ENCODE measurements at regions not wholly inside any gene's neighbourhood (a gene's known extent, or its start where the extent isn't known, plus 50 kb on each side); places are given as distances from the start of the nearest gene placed in this dataset.
"Not testable (repeated sequence)": the region's sequence is repeated elsewhere in the genome, so short reads cannot be mapped to it uniquely, and the experiment has no call there.

DNA sequence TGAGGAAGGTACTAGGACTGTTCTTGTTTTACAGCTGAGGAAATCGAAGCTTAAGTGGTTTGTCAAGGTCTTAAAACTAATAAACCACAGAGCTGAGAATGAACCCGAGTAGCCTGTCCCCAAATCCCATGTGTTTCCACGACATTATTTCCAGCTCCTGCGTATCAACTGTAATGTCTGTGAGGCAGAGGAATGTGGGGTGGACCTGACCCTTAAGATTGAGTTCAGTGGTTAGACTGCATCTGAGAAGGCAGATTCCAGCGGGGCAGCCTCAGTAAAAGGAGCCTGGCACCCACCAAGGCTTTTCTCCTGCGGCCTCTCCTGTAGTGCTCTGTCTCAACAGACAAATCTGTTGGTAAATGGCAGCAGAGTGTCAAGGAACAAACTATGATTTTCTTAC, 81.9 kb upstream of the TMEM178A start:
- no peak for DNase-seq

DNA sequence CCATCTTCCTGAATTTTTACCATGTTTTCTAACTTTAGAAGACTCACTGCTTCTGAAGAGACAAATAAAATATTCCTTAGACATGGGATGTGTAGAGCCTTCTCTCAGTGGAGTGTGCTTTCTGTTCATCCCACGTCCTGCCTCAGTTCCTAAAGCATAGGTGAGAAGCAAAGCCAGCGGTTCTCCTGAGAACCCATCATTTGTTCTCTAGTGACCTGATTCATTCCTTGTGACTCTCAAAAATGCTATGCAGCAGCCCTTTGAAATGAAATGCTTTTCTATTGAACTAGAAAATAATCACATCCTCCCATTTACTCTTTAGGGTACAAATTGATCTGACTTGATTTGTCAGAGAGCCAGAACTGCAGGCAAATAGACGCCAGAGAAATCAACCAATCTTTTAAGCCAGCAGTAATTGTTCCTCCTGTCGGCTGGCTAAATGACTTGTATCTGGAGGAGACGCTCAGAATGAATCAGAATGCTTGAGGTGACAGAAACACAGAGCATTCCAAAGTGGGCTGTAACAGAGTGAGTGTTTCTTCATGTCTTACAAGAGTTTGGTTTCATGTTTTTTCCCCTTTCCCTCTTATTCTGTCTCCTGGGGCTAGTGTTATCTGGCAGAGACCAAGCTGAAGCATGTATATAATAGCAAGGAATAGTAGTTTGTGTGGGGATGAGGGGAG, 81.3 kb upstream of the TMEM178A start:
- DNase-seq, result peak; percentile 10

DNA sequence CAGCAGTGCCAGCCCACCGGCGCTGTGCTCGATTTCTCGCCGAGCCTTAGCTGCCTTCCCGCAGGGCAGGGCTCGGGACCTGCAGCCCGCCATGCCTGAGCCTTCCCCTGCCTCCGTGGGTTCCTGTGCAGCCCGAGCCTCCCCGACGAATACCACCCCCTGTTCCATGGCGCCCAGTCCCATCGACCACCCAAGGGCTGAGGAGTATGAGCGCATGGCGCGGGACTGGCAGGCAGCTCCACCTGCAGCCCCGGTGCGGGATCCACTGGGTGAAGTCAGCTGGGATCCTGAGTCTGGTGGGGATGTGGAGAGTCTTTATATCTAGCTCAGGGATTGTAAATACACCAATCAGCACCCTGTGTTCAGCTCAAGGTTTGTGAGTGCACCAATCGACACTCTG, 80.2 kb upstream of the TMEM178A start:
- DNase-seq, result not testable (repeated sequence)

DNA sequence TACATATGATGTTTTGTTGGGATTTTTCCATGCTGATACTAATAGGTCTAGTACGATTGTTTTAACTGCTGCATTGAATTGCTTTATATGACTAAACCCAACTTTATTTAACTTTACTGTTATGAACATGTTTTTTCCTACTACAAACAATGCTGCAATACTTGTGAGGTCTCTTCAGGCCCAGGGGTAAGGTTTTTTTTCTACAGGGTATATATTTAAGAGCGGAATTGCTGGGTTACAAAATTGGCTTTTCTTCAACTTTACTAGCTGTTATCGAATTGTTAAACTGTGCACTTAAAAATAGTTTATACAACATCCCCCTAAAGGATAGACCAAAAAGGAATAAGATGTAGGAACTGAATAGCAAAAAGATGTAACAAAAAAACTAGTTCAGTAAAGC, 78.5 kb upstream of the TMEM178A start:
- no peak for DNase-seq

DNA sequence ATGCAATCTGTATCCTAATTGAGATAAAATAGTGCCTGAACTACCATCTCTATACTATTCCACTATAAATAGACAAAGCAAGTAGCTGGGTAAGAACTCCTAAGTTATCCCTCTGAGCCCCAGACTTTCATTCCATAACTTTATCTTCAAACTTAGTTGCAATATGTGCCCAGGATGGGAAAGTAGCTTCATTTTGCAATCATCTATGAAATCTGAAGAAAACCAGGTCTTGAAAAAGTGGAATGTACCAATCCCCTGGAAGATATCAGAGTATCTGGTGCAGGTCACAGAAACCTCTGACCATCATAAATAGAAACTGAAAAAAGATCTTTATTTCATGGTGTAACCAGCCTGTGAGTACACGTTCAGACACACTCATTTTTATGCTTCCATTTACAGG, 78.1 kb upstream of the TMEM178A start:
- DNase-seq, result no peak

DNA sequence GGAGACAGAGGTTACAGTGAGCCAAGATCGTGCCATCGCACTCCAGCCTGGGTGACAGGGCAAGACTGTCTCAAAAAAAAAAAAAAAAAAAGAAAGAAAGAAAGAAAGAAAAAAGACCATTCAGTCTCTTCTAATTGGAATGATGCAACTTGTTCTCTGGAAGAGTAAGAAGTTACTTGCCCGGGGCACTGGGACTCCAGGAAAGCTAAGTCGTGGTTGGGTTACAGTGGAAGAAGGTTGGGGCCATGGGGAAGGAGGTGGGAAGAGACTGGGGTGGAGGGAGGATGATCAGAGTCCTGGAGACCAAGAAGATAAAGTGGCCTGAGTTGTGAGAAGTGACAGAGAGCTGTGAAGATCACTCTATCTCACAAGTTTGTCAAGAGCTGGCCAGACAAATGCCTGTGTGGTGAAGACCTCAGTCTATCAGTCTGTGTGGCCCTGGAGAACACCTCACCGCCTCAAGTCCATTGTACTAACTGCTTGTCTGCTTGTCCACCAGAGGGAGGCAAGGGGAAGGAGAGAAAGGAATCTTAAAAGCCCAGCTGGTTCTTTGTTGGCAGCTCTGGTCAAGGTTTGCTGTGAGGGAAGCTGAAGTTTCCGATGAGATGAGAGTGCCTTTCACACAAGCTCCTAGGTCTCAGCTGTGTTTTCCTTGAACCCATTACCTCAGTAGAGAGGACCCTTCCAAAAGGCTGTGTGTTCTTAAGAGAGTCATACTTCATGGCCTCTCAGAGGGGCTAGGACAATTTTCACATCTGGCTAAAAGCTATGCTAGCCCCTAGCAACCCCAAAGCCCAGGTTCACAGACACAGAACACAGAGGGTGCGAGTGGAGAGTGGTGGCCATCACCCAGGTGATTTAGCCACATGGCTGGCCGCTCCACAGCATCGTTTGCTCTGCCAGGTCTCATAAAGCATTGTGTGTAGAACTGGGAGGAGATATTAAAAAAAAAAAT, 72.0 kb upstream of the TMEM178A start:
- peak; percentile 83 for DNase-seq

DNA sequence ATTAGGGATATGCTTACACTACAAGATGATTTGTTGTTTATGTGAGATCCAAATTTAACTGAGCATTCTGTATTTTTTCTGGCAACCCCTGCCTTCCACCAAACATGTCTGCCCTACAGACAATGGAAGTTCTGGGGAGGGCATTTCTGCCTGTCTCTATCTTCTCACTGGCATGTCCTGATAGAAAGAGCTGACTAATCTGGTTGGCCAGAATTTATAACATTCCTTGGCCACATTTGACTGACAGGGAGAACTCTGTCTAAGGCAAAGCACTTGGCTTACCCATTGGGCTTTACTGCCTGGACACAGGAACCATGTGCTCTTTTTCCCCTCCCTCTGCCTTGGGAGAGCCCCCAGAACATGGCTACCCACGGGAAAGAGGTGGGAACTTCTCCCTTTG, 70.6 kb upstream of the TMEM178A start:
- DNase-seq, result no peak

DNA sequence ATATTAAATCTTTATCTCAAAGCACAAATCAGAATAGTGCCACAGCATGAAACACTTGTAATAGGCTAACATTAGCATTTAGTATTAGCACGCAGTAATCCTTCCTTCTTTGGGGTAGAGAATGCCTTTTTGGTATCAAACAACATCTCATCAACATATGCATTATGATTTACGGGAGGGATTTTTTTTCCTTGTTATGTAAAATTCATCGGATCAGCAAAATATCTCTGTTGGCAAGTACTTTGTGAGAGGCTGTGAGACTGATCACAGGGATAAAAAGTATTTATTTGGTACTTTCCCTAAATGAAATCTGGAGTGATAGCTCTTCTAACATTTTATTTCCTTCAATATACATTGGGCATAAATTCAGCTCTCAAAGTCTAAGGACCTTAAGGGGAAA, 68.4 kb upstream of the TMEM178A start:
- no peak for DNase-seq

DNA sequence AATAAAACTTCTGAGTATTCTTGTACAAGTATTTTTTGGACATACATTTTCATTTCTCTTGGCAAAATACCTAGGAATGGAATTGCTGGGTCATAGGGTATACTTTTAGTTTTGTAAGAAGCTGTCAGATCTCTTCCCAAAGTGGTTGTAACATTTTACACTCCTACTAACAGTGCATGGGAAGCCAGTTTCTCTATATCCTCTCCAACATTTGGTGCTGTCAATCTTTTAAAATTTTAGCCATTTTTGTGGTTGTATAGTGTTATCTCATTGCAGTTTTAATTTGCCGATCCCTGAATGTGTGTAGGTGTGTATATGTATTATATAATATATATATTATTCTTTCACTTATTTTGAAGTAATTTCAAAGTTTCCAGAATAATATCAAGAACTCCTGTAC, 63.1 kb upstream of the TMEM178A start:
- no peak for DNase-seq

DNA sequence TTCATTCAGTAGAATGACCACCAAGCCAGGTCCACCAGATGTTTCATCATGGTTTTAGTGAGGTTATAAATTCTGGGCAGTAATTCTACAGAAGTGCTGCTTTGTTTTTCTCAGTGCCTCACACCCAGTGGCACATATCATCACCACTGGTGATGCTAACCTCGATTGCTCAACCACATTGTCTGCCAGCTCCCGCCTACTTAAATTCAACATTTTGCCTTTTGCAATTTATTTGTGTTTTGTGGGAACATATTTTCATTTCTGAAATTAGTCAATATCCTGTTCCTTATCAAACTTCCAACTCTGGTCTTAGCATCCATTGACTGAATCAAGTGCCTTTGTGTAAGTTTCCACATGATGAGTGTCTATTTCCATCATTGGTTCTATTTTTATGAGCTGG, 62.3 kb upstream of the TMEM178A start:
- DNase-seq, result no peak

DNA sequence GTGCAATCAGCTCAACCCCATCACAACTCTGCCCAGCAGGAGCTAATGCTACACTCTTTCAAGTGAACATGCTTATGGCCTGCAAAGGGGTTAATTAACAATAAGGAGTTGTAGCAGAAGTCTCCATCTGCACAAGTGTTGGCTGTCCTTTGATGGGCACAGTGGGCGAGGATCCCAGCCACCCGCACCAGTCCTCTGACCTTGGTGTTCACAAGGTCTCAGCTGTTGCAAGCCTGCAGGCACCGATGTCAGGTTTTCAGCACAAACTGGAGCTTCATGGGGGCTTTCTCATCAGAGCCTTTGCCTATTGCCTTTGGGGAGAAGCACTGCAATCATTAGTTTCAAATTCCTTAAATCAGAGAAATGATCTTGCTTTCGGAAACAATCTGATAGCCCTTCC, 60.9 kb upstream of the TMEM178A start:
- no peak for DNase-seq

DNA sequence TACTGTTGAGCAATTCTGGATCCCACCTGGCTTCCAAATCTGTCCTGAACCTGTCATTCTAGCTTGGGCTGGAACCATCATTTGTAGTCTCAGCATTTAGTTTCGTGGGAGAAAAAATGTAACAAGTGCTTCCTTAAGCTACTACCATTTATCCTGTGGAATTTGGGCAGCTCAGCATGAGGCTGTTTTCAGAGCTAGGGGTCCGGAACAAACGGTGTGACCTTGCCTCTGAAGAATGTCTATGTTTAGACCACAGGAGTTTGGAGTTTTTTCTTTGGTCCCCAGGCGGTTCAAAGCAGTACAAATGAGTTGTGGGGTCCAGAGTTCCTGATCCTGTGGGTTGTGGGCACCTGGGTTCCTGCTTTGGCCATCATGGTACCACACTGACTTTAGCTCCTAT, 59.1 kb upstream of the TMEM178A start:
- DNase-seq, result no peak

DNA sequence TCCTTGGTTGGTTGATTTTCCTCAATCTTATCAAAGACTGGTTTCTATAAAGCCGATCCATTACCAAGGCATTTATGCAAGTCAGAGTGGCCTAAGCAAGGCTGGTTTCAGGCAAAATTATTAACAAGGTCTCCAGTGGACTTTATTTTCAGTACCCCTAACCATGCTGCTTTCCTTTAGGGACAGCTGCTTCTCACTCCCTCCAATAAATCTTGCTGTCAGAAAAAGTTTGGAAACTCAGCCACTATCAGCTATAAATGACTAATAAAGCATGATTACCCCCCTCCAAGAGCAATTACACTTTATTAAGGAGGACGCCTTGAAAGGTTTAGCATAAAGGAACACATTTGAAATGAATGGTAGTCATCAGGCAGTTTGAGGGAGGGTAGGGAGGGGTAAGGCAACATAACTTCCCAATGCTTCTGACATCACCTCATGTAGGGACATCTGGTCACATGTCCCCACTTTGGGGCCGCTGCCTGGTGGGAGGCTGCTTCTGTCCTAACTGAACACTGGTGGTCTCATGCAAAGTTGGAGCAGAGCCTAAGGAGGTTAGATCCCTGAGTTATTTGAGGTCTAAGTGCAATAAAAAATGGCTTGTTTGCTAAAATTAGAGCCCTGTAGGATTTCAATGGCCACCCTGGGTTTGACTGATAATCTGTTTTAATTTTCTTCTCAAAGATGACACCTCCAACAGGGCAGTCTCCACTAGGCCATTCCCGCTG, 58.0 kb upstream of the TMEM178A start:
- peak; percentile 73 for DNase-seq

DNA sequence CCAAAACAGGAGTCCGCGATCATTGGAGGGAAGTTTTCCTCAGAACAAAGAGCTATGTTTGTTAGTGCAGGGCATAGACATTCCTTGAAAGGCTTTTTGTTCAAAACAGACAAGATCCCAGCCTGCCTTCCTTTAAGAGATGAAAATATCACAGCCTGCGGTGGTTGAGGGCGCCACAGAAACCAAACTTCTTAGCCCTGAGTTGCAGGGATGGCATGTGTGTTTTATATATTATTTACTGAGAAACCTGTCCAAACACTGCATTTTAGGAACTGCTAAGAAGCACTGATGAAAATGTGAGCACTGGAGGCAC, 57.5 kb upstream of the TMEM178A start:
- DNase-seq, result no peak

DNA sequence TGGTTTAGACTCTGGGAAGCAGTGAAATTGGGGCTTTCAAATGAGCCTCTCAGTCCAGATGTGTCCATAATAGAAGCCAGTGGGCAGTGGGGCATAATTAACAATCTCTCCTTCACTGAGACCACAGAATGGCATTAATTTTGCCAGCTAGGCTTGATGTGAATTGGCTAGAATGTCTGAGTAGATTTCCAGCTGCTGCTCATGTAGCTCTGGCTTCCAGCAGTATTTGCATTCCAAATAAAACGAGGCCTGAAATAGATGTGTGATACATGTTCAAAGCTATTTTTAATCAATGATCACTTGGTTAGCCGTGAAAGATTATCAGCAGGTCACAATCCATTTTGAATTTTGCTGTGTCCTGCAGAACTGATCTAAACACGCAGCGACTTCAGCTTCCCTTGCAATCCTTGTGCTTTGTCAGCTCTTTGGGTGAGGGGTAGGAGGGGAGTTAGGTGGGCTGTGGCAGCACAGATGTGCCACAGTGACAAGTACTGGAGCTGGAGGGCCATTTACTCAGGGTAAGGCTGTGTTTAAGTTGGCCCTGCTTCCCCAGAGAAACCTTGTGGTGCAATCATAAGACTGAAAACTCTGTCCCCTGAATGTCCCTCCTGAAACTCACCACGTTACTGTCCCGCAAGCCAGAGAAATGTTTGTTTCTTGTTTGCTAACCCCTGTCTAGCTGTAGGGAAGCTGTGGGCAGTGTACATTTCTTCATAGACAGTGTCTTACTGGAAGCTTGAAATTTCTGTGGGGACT, 56.9 kb upstream of the TMEM178A start:
- DNase-seq, result peak; percentile 64

DNA sequence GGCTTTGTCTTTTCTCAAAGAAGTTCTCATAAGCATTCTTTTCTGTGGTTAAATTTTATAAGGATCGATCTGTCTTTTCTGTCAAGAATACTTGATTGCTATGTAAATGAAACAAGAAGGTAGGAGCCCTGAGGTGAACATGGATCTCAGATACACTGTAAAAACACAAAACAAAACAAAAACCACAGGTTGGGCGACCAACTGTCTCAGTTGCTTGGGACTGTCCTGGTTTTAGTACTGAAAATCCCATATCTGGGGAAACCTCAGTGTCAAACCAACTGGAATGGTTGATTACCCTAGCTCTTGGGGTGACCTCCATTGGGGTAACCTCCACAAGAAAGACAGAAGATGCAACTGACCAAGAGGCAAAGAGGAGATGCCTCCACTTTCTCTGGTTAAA, 55.8 kb upstream of the TMEM178A start:
- DNase-seq, result no peak

DNA sequence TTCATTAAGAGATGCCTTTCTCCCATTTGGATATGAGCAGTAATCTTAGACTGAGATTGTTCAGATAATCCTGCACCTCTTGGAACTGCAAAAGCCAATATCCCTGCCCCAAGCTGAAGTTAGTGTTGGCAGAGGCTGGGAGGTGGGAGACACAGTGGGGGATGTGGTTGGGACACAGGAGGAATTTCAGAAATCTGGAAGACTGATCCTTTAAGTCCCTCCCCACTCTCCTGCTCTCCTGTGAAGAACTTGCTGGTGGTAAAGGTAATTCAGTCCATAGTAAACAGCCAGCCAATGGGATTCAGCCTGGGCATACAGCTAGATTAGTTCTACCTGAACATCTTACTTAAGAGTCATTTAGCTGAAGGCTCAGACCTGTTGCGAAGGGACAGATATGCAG, 50.0 kb upstream of the TMEM178A start:
- DNase-seq, result no peak
